SK-N-MC (cell line): ENCODE measurements at regions not wholly inside any gene's neighbourhood (a gene's known extent, or its start where the extent isn't known, plus 50 kb on each side); places are given as distances from the start of the nearest gene placed in this dataset.

Experiments
- DNase-seq: peaks from one replicate; pipeline ENCODE4 v3.0.0-alpha.2; 2011; ENCODE audit warnings: low read depth, low spot score
- H3K27ac ChIP-seq: fragments of 200-600 bp; sonication (generic); 2 replicates; pipeline ENCODE4 v1.5.1; 2016; ENCODE audit warnings: mixed run types
- H3K36me3 ChIP-seq: fragments of 200-600 bp; sonication (generic); 2 replicates; pipeline ENCODE4 v1.6.1; 2017; ENCODE audit warnings: antibody characterized with exemption, low read length, mixed read lengths; ENCODE audit not compliant: insufficient read depth
- H3K4me3 ChIP-seq: fragments of 200-600 bp; sonication (generic); 2 replicates; pipeline ENCODE4 v1.5.1; 2016
- H3K9ac ChIP-seq: fragments of 200-600 bp; sonication (generic); 2 replicates; pipeline ENCODE4 v1.8.0; 2017; ENCODE audit warnings: mixed run types, mixed read lengths; ENCODE audit not compliant: insufficient read length
- H3K9me3 ChIP-seq: fragments of 200-600 bp; sonication (generic); 2 replicates; pipeline ENCODE4 v1.6.1; 2017; ENCODE audit warnings: low read depth, mild to moderate bottlenecking, antibody characterized with exemption, low read length, moderate library complexity, mixed read lengths
- EZH2 ChIP-seq: fragments of 200-600 bp; sonication (generic); IDR thresholded peaks from one replicate; pipeline ENCODE4 v1.6.1; 2017; ENCODE audit warnings: antibody characterized with exemption
- FOXP2 ChIP-seq: optimal IDR thresholded peaks from 2 replicates; pipeline ENCODE3; 2011; ENCODE audit warnings: mild to moderate bottlenecking, moderate library complexity; ENCODE audit not compliant: insufficient read depth; ENCODE audit errors: extremely low read length, control extremely low read depth
- POLR2AphosphoS5 ChIP-seq: IDR thresholded peaks from 2 replicates; pipeline ENCODE4 v1.6.1; 2012; ENCODE audit warnings: mild to moderate bottlenecking, low read depth, low read length, borderline replicate concordance

GRCh38 chr2:220575963-220576362 is 948.5 kb downstream of the SLC4A3 start:
- Histone ChIP-seq H3K27ac (no peak overlapping the region), H3K9ac (no peak overlapping the region), H3K4me3 (no peak overlapping the region), H3K36me3 (no peaks in the 10 kb centered on the region), H3K9me3 (no peaks in the 10 kb centered on the region)
- no peak for DNase-seq
- TF ChIP-seq POLR2AphosphoS5 = no peak
- no peak for TF ChIP-seq EZH2
- no peak for TF ChIP-seq FOXP2

GRCh38 chr2:220579452-220579851 is 952.0 kb downstream of the SLC4A3 start:
- H3K9ac ChIP-seq = no peak overlapping the region

GRCh38 chr2:220580113-220580512 is 952.7 kb downstream of the SLC4A3 start:
- no peak for DNase-seq
- H3K9me3 ChIP-seq = no peaks in the 10 kb centered on the region
- no peak for TF ChIP-seq POLR2AphosphoS5
- TF ChIP-seq EZH2 = no peak
- no peak for TF ChIP-seq FOXP2

More at GRCh38 chr2:220579452-220579851, 952.0 kb downstream of the SLC4A3 start:
- no peaks in the 10 kb centered on the region for H3K9me3 ChIP-seq
- TF ChIP-seq FOXP2 (no peak), EZH2 (no peak), POLR2AphosphoS5 (no peak)
- no peak overlapping the region for H3K4me3 ChIP-seq
- H3K27ac ChIP-seq = no peak overlapping the region
- no peak for DNase-seq
- H3K36me3 ChIP-seq = no peaks in the 10 kb centered on the region

GRCh38 chr2:220583725-220584124 is 956.3 kb downstream of the SLC4A3 start:
- no peaks in the 10 kb centered on the region for H3K36me3 ChIP-seq
- H3K4me3 ChIP-seq = no peak overlapping the region
- DNase-seq = no peak
- no peaks in the 10 kb centered on the region for H3K9me3 ChIP-seq
- no peak for TF ChIP-seq EZH2
- no peak for TF ChIP-seq FOXP2
- no peak for TF ChIP-seq POLR2AphosphoS5
- H3K9ac ChIP-seq = no peak overlapping the region
- H3K27ac ChIP-seq = no peak overlapping the region

More at GRCh38 chr2:220580113-220580512, 952.7 kb downstream of the SLC4A3 start:
- Histone ChIP-seq H3K9ac (no peak overlapping the region), H3K36me3 (no peaks in the 10 kb centered on the region), H3K27ac (no peak overlapping the region), H3K4me3 (no peak overlapping the region)

GRCh38 chr2:220585241-220585640 is 957.8 kb downstream of the SLC4A3 start:
- H3K4me3 ChIP-seq = no peak overlapping the region

GRCh38 chr2:220586980-220587530 is 959.6 kb downstream of the SLC4A3 start:
- no peak for DNase-seq
- TF ChIP-seq EZH2 (no peak), POLR2AphosphoS5 (no peak)
- no peak overlapping the region for H3K27ac ChIP-seq
- H3K9ac ChIP-seq = no peak overlapping the region
- H3K4me3 ChIP-seq = no peak overlapping the region
- no peaks in the 10 kb centered on the region for H3K36me3 ChIP-seq
- H3K9me3 ChIP-seq = no peaks in the 10 kb centered on the region

More at GRCh38 chr2:220585241-220585640, 957.8 kb downstream of the SLC4A3 start:
- Histone ChIP-seq H3K36me3 (no peaks in the 10 kb centered on the region), H3K27ac (no peak overlapping the region), H3K9ac (no peak overlapping the region), H3K9me3 (no peaks in the 10 kb centered on the region)
- no peak for TF ChIP-seq EZH2
- TF ChIP-seq POLR2AphosphoS5 = no peak
- DNase-seq = no peak

GRCh38 chr2:220588148-220588547 is 960.7 kb downstream of the SLC4A3 start:
- H3K4me3 ChIP-seq = no peak overlapping the region
- H3K27ac ChIP-seq = no peak overlapping the region
- TF ChIP-seq FOXP2 (no peak), POLR2AphosphoS5 (no peak), EZH2 (no peak)
- DNase-seq = no peak
- no peaks in the 10 kb centered on the region for H3K9me3 ChIP-seq
- no peaks in the 10 kb centered on the region for H3K36me3 ChIP-seq
- no peak overlapping the region for H3K9ac ChIP-seq

- TF ChIP-seq EZH2 (no peak), FOXP2 (no peak), POLR2AphosphoS5 (no peak)
- Histone ChIP-seq H3K9ac (no peak overlapping the region), H3K36me3 (no peaks in the 10 kb centered on the region), H3K4me3 (no peak overlapping the region), H3K27ac (no peak overlapping the region), H3K9me3 (no peaks in the 10 kb centered on the region)
- no peak for DNase-seq
Observed at GRCh38 chr2:220590476-220590875, 963.0 kb downstream of the SLC4A3 start.

GRCh38 chr2:220593526-220593925 is 966.1 kb downstream of the SLC4A3 start:
- no peak overlapping the region for H3K4me3 ChIP-seq
- no peaks in the 10 kb centered on the region for H3K36me3 ChIP-seq
- H3K9ac ChIP-seq = no peak overlapping the region
- no peak for DNase-seq
- TF ChIP-seq EZH2 (no peak), POLR2AphosphoS5 (no peak), FOXP2 (no peak)
- no peak overlapping the region for H3K27ac ChIP-seq
- H3K9me3 ChIP-seq = no peaks in the 10 kb centered on the region
